SK-N-SH (cell line): ENCODE measurements at regions not wholly inside any gene's neighbourhood (a gene's known extent, or its start where the extent isn't known, plus 50 kb on each side); places are given as distances from the start of the nearest gene placed in this dataset.

ENCODE experiments used
- CTCF ChIP-seq: fragments of 200-600 bp; sonication (generic); IDR thresholded peaks from 2 replicates; pipeline ENCODE4 v1.6.1; 2017; ENCODE audit warnings: antibody characterized with exemption, mild to moderate bottlenecking, moderate library complexity
- FOXM1 ChIP-seq: IDR thresholded peaks from 2 replicates; pipeline ENCODE4 v1.4.0; 2012; ENCODE audit warnings: low read depth, mild to moderate bottlenecking
- MAX ChIP-seq: IDR thresholded peaks from 2 replicates; pipeline ENCODE4 v1.4.0; 2012; ENCODE audit warnings: low read depth
- RAD21 ChIP-seq: IDR thresholded peaks from 2 replicates; pipeline ENCODE4 v1.6.1; 2012; ENCODE audit warnings: mild to moderate bottlenecking, low read length
- ZBTB33 ChIP-seq: IDR thresholded peaks from 2 replicates; pipeline ENCODE4 v1.4.0; 2012; ENCODE audit warnings: low read depth, borderline replicate concordance

DNA sequence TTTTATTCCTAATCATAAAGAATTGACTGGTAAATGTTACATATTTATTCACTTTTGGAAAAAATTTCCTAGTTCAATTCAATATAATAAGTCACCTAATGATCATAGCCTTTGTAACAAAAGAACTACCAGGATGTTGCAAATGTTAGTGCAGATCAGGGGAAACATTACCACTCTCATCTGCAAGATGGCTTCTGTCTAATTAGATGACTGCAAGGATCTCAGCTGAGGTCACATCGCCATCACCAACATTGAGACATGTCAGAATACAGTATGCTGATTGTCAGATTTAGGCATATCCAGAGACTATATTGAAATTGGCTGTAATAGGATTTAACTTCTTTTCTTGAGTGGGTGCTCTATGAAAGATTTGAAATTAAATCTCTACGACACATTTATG, 431.4 kb upstream of the AGTR1 start:
- TF ChIP-seq CTCF (no peak), RAD21 (no peak), MAX (no peak), FOXM1 (no peak), ZBTB33 (no peak)
